ENCODE measurements at regions not wholly inside any gene's neighbourhood (a gene's known extent, or its start where the extent isn't known, plus 50 kb on each side); places are given as distances from the start of the nearest gene placed in this dataset.

GRCh38 chr12:131395971-131396573 is 314.8 kb upstream of the SFSWAP start:
- no peak for ATAC-seq (ENCODE audit: low read depth)
- CTCF ChIA-PET: no interaction called here

More at GRCh38 chr12:131395971-131396573, 314.8 kb upstream of the SFSWAP start:
- POLR2A ChIA-PET (ENCODE audit: unreplicated experiment): no interaction called here
- H3K27me3 ChIP-seq (ENCODE audit: control insufficient read depth, insufficient read depth, low read length): no peaks in the 10 kb centered on the region
- H4K91ac ChIP-seq (ENCODE audit: insufficient read depth, low read depth, low read length): no peak overlapping the region
- no peak overlapping the region for H3K14ac ChIP-seq (replicated peaks; ENCODE audit: low read depth, low read length)
- H4K20me1 ChIP-seq (ENCODE audit: insufficient read depth, low read length): no peaks in the 10 kb centered on the region
- no peak for DNase-seq
- BruUV-seq (replicated peaks): no TSS peak
- no peaks in the 10 kb centered on the region for H3K36me3 ChIP-seq (ENCODE audit: control insufficient read depth, insufficient read depth, low read length)
- H4K5ac ChIP-seq (ENCODE audit: low read depth, low read length): no peak overlapping the region
- H3K56ac ChIP-seq (ENCODE audit: extremely low read depth, insufficient read depth, low read length): no peak overlapping the region
- H2AK9ac ChIP-seq (replicated peaks; ENCODE audit: low read depth, low read length, poor library complexity): no peak overlapping the region
- H2BK15ac ChIP-seq (ENCODE audit: low read depth, low read length): no peak overlapping the region
- intact Hi-C loops (cut with micrococcal nuclease) (no loop called here), in situ Hi-C loops (cut with MboI; ENCODE audit: low sequenced_read_pairs) (no loop called here), dilution Hi-C loops (cut with HindIII; ENCODE audit: low sequenced_read_pairs, unreplicated experiment) (no loop called here)
- no peak overlapping the region for H3K4me2 ChIP-seq (ENCODE audit: low read depth, low read length)
- H3K9ac ChIP-seq (ENCODE audit: low read depth, low read length): no peak overlapping the region
- H3K79me1 ChIP-seq (ENCODE audit: low read depth in 1 of 2, low read length in 2 of 2): no peaks in the 10 kb centered on the region
- H3K27ac ChIP-seq (ENCODE audit: insufficient read depth, low read length): no peak overlapping the region
- no peak overlapping the region for H3K4ac ChIP-seq (ENCODE audit: low read depth, low read length)
- no peaks in the 10 kb centered on the region for H3K9me1 ChIP-seq (ENCODE audit: insufficient read depth, low read length)
- WGBS, 2 experiments (ENCODE audit: extremely low coverage in 2 of 2, insufficient read length in 1 of 2): 25 to 100% methylated on average over 1 of the region's 1 CpG
- H3K9me3 ChIP-seq (ENCODE audit: control insufficient read depth, insufficient read depth, low read length): peaks cover 14% of the 10 kb centered on the region; the same call in 1 of the 2 replicates
- no peak overlapping the region for H3K23ac ChIP-seq (ENCODE audit: low read depth, low read length)
- H3K18ac ChIP-seq (ENCODE audit: low read depth, low read length): no peak overlapping the region
- no peak overlapping the region for H3K4me3 ChIP-seq (ENCODE audit: insufficient read depth, low read depth, low read length)
- H4K8ac ChIP-seq (ENCODE audit: low read depth in 2 of 2, low read length in 2 of 2): no peak overlapping the region
- no peak overlapping the region for H2AFZ ChIP-seq (replicated peaks; ENCODE audit: low read length, poor library complexity)
- H3K4me1 ChIP-seq (ENCODE audit: control insufficient read depth, insufficient read depth, low read length): no peaks in the 10 kb centered on the region
- TF ChIP-seq RAD21 (IDR thresholded peaks at IDR 0.05; ENCODE audit: low read length) (no peak), BHLHE40 (IDR thresholded peaks at IDR 0.05; ENCODE audit: low read depth, low read length) (no peak), MAFK (IDR thresholded peaks at IDR 0.05; ENCODE audit: low read depth, low read length) (no peak), CHD1 (IDR thresholded peaks at IDR 0.05; ENCODE audit: low read depth, low read length) (no peak), CEBPB (IDR thresholded peaks at IDR 0.05; ENCODE audit: low read depth, low read length) (no peak), FOS (IDR thresholded peaks at IDR 0.05; ENCODE audit: low read depth, low read length) (no peak), CTCF (conservative IDR thresholded peaks at IDR 0.05; ENCODE audit: low read depth, low read length) (no peak), MAZ (IDR thresholded peaks at IDR 0.05; ENCODE audit: borderline replicate concordance, low read depth, low read length) (no peak), NFE2L2 (IDR thresholded peaks at IDR 0.05; ENCODE audit: low read depth, low read length) (no peak), MXI1 (IDR thresholded peaks at IDR 0.05; ENCODE audit: borderline replicate concordance, low read depth, low read length) (no peak), RCOR1 (IDR thresholded peaks at IDR 0.05; ENCODE audit: insufficient replicate concordance, low read length) (no peak), RFX5 (IDR thresholded peaks at IDR 0.05; ENCODE audit: low read depth, low read length) (no peak), USF2 (IDR thresholded peaks at IDR 0.05; ENCODE audit: low read depth, low read length) (no peak), POLR2A (IDR thresholded peaks at IDR 0.05; ENCODE audit: low read depth, low read length) (no peak), ELK1 (IDR thresholded peaks at IDR 0.05; ENCODE audit: borderline replicate concordance, low read depth, low read length) (no peak), SMC3 (IDR thresholded peaks at IDR 0.05; ENCODE audit: low read depth, low read length) (no peak)
- no peak overlapping the region for H2AK5ac ChIP-seq (ENCODE audit: low read depth, low read length)
- no peak overlapping the region for H2BK5ac ChIP-seq (ENCODE audit: low read depth, low read length, poor library complexity, severe bottlenecking)
- H2BK120ac ChIP-seq (ENCODE audit: low read depth, low read length): no peak overlapping the region
- no peak overlapping the region for H2BK20ac ChIP-seq (ENCODE audit: low read depth, low read length)

Data from IMR-90 (cell line).